ENCODE measurements at regions not wholly inside any gene's neighbourhood (a gene's known extent, or its start where the extent isn't known, plus 50 kb on each side); places are given as distances from the start of the nearest gene placed in this dataset.

- Histone ChIP-seq H3K79me2 (ENCODE audit: control insufficient read depth, insufficient read depth, low read length) (no peaks in the 10 kb centered on the region), H3K9ac (ENCODE audit: control insufficient read depth, insufficient read depth, low read length) (no peak overlapping the region), H3K9me3 (replicated peaks; ENCODE audit: control insufficient read depth, insufficient read depth, low read length) (no peaks in the 10 kb centered on the region), H3K4me2 (ENCODE audit: control insufficient read depth, insufficient read depth) (no peak overlapping the region), H3K27ac (ENCODE audit: control insufficient read depth, insufficient read depth) (no peak overlapping the region), H2AFZ (ENCODE audit: control insufficient read depth, low read depth, low read length) (no peak overlapping the region), H3K36me3 (ENCODE audit: control insufficient read depth in 2 of 2, insufficient read depth in 2 of 2, low read length in 1 of 2) (no peaks in the 10 kb centered on the region), H3K4me1 (ENCODE audit: control insufficient read depth, insufficient read depth, low read length) (no peaks in the 10 kb centered on the region), H4K20me1 (ENCODE audit: control insufficient read depth, insufficient read depth) (no peaks in the 10 kb centered on the region), H3K27me3 (replicated peaks in 1 of 2; ENCODE audit: control insufficient read depth in 2 of 2, insufficient read depth in 2 of 2, low read length in 1 of 2) (no peaks in the 10 kb centered on the region), H3K4me3 (no peak overlapping the region)
- SMC1A ChIA-PET (ENCODE audit: uncharacterized antibody, unreplicated experiment): interaction anchor here (1.0 kb wide), 1 partner anchor 18 kb away, joined by 3 read pairs; no protein-coding TSS in a partner anchor
- ATAC-seq: no peak
- FAIRE-seq: no peak
- BruUV-seq (replicated peaks): no TSS peak
- CTCF ChIA-PET: interaction anchor here (0.6 kb wide), 1 partner anchor 1163 kb away, joined by 4 read pairs; no protein-coding TSS in a partner anchor
- RAD21 ChIA-PET (ENCODE audit: unreplicated experiment): no interaction called here
- TF ChIP-seq WRNIP1 (IDR thresholded peaks at IDR 0.05; ENCODE audit: borderline replicate concordance, low read depth, low read length) (no peak), FOXM1 (IDR thresholded peaks at IDR 0.05; ENCODE audit: low read depth, low read length) (no peak), EZH2 (IDR thresholded peaks at IDR 0.05; ENCODE audit: borderline replicate concordance, control insufficient read depth, low read depth, low read length) (no peak), ESRRA (IDR thresholded peaks at IDR 0.05; ENCODE audit: low read length) (no peak), ZNF622 (IDR thresholded peaks at IDR 0.05) (no peak), JUND (IDR thresholded peaks at IDR 0.05; ENCODE audit: low read depth, low read length) (no peak), TBL1XR1 (IDR thresholded peaks at IDR 0.05; ENCODE audit: low read depth, low read length) (no peak), RB1 (IDR thresholded peaks at IDR 0.05; ENCODE audit: borderline replicate concordance) (no peak), GATAD2B (conservative IDR thresholded peaks at IDR 0.05; ENCODE audit: low read depth) (no peak), MTA3 (IDR thresholded peaks at IDR 0.05; ENCODE audit: borderline replicate concordance, low read length) (no peak), CBFB (IDR thresholded peaks at IDR 0.05; ENCODE audit: low read depth) (no peak), NRF1 (conservative IDR thresholded peaks at IDR 0.05; ENCODE audit: low read depth, low read length) (no peak), ATF7 (IDR thresholded peaks at IDR 0.05; ENCODE audit: low read depth) (no peak), HDGF (IDR thresholded peaks at IDR 0.05) (no peak), JUNB (IDR thresholded peaks at IDR 0.05) (no peak), SMARCA5 (IDR thresholded peaks at IDR 0.05) (no peak), HCFC1 (IDR thresholded peaks at IDR 0.05; ENCODE audit: low read length) (no peak)
- TF ChIP-seq, protein P1, sequence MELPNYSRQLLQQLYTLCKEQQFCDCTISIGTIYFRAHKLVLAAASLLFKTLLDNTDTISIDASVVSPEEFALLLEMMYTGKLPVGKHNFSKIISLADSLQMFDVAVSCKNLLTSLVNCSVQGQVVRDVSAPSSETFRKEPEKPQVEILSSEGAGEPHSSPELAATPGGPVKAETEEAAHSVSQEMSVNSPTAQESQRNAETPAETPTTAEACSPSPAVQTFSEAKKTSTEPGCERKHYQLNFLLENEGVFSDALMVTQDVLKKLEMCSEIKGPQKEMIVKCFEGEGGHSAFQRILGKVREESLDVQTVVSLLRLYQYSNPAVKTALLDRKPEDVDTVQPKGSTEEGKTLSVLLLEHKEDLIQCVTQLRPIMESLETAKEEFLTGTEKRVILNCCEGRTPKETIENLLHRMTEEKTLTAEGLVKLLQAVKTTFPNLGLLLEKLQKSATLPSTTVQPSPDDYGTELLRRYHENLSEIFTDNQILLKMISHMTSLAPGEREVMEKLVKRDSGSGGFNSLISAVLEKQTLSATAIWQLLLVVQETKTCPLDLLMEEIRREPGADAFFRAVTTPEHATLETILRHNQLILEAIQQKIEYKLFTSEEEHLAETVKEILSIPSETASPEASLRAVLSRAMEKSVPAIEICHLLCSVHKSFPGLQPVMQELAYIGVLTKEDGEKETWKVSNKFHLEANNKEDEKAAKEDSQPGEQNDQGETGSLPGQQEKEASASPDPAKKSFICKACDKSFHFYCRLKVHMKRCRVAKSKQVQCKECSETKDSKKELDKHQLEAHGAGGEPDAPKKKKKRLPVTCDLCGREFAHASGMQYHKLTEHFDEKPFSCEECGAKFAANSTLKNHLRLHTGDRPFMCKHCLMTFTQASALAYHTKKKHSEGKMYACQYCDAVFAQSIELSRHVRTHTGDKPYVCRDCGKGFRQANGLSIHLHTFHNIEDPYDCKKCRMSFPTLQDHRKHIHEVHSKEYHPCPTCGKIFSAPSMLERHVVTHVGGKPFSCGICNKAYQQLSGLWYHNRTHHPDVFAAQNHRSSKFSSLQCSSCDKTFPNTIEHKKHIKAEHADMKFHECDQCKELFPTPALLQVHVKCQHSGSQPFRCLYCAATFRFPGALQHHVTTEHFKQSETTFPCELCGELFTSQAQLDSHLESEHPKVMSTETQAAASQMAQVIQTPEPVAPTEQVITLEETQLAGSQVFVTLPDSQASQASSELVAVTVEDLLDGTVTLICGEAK (IDR thresholded peaks at IDR 0.05; ENCODE audit: borderline replicate concordance): no peak
- TF ChIP-seq, protein P2, sequence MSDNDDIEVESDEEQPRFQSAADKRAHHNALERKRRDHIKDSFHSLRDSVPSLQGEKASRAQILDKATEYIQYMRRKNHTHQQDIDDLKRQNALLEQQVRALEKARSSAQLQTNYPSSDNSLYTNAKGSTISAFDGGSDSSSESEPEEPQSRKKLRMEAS (IDR thresholded peaks at IDR 0.05; ENCODE audit: low read depth, low read length): no peak
- TF ChIP-seq, protein P3, sequence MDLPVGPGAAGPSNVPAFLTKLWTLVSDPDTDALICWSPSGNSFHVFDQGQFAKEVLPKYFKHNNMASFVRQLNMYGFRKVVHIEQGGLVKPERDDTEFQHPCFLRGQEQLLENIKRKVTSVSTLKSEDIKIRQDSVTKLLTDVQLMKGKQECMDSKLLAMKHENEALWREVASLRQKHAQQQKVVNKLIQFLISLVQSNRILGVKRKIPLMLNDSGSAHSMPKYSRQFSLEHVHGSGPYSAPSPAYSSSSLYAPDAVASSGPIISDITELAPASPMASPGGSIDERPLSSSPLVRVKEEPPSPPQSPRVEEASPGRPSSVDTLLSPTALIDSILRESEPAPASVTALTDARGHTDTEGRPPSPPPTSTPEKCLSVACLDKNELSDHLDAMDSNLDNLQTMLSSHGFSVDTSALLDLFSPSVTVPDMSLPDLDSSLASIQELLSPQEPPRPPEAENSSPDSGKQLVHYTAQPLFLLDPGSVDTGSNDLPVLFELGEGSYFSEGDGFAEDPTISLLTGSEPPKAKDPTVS (IDR thresholded peaks at IDR 0.05; ENCODE audit: low read depth, low read length): no peak
- POLR2A ChIA-PET: no interaction called here
- DNase-seq (ENCODE audit: low read depth, low spot score): no peak
- WGBS (ENCODE audit: insufficient coverage, insufficient replicate concordance, low lambda C conversion rate, missing lambda C conversion rate): 3% methylated on average over 4 of the region's 4 CpGs
- intact Hi-C loops (cut with micrococcal nuclease; ENCODE audit: unreplicated experiment) (no loop called here), in situ Hi-C loops (cut with MboI) (no loop called here)
These were observed 182.8 kb downstream of the ZWINT start for GRCh38 chr10:56178210-56178609.
